GM23248 (cell line): ENCODE measurements at regions not wholly inside any gene's neighbourhood (a gene's known extent, or its start where the extent isn't known, plus 50 kb on each side); places are given as distances from the start of the nearest gene placed in this dataset.

Experiments
- DNase-seq: peaks from one replicate; pipeline ENCODE4 v3.0.0-alpha.2; 2015
- H2AFZ ChIP-seq: fragments of 200-600 bp; sonication (generic); 2 replicates; pipeline ENCODE4 v1.6.1; 2016; ENCODE audit warnings: antibody characterized with exemption
- H3F3A ChIP-seq: fragments of 200-600 bp; sonication (generic); 2 replicates; pipeline ENCODE4 v1.6.1; 2016; ENCODE audit warnings: mild to moderate bottlenecking, antibody characterized with exemption, mixed run types; ENCODE audit not compliant: insufficient read depth
- H3K27ac ChIP-seq: fragments of 200-600 bp; sonication (generic); 2 replicates; pipeline ENCODE4 v1.5.1; 2016; ENCODE audit warnings: mild to moderate bottlenecking
- H3K27me3 ChIP-seq: fragments of 200-600 bp; sonication (generic); replicated peaks from 2 replicates; pipeline ENCODE4 v1.6.1; 2016; ENCODE audit warnings: mild to moderate bottlenecking; ENCODE audit not compliant: insufficient read depth
- H3K36me3 ChIP-seq: fragments of 200-600 bp; sonication (generic); 2 replicates; pipeline ENCODE4 v1.6.1; 2016; ENCODE audit warnings: low read depth, mild to moderate bottlenecking
- H3K4me1 ChIP-seq: fragments of 200-600 bp; sonication (generic); 2 replicates; pipeline ENCODE4 v1.6.1; 2016; ENCODE audit warnings: mild to moderate bottlenecking; ENCODE audit not compliant: insufficient read depth
- H3K4me2 ChIP-seq: fragments of 200-600 bp; sonication (generic); one replicate; pipeline ENCODE4 v1.6.1; 2016; ENCODE audit warnings: mild to moderate bottlenecking; ENCODE audit not compliant: unreplicated experiment
- H3K4me3 ChIP-seq: fragments of 200-600 bp; sonication (generic); 2 replicates; pipeline ENCODE4 v1.5.1; 2016; ENCODE audit warnings: mild to moderate bottlenecking
- H3K79me2 ChIP-seq: fragments of 200-600 bp; sonication (generic); 2 replicates; pipeline ENCODE4 v1.6.1; 2016; ENCODE audit warnings: mild to moderate bottlenecking; ENCODE audit not compliant: insufficient read depth
- H3K9ac ChIP-seq: fragments of 200-600 bp; sonication (generic); 2 replicates; pipeline ENCODE4 v1.6.1; 2016; ENCODE audit warnings: mild to moderate bottlenecking
- H3K9me2 ChIP-seq: fragments of 200-600 bp; sonication (generic); 2 replicates; pipeline ENCODE4 v1.6.1; 2016; ENCODE audit warnings: mixed run types, mild to moderate bottlenecking, moderate library complexity; ENCODE audit not compliant: insufficient read depth
- H3K9me3 ChIP-seq: fragments of 200-600 bp; sonication (generic); one replicate; pipeline ENCODE4 v1.6.1; 2017; ENCODE audit warnings: low read depth
- H4K20me1 ChIP-seq: fragments of 200-600 bp; sonication (generic); 2 replicates; pipeline ENCODE4 v1.6.0; 2016; ENCODE audit not compliant: insufficient read depth
- EZH2 ChIP-seq: fragments of 200-600 bp; sonication (generic); IDR thresholded peaks from 2 replicates; pipeline ENCODE4 v1.6.1; 2018; ENCODE audit warnings: antibody characterized with exemption, mild to moderate bottlenecking; ENCODE audit not compliant: insufficient read depth, poor library complexity, severe bottlenecking
- EZH2phosphoT487 ChIP-seq: fragments of 200-600 bp; sonication (generic); IDR thresholded peaks from 2 replicates; pipeline ENCODE4 v1.6.1; 2018; ENCODE audit warnings: antibody characterized with exemption, moderate library complexity, mild to moderate bottlenecking, low read depth; ENCODE audit not compliant: insufficient read depth
- whole genome bisulfite sequencing, 2 experiments: methylation state at CpG; one replicate each; pipeline ENCODE4 v1.1.6; 2015 to 2017; ENCODE audit warnings: low lambda C conversion rate in 2 of 2, low coverage in 1 of 2; ENCODE audit errors: missing lambda C conversion rate in 2 of 2; 5-methylcytosine and 5-hydroxymethylcytosine counted together
- in situ Hi-C: fragments of 300-500 bp; cut with MboI; formaldehyde crosslinking; loops from 2 replicates; pipeline ENCODE4 v1.15.0; 2020

DNA sequence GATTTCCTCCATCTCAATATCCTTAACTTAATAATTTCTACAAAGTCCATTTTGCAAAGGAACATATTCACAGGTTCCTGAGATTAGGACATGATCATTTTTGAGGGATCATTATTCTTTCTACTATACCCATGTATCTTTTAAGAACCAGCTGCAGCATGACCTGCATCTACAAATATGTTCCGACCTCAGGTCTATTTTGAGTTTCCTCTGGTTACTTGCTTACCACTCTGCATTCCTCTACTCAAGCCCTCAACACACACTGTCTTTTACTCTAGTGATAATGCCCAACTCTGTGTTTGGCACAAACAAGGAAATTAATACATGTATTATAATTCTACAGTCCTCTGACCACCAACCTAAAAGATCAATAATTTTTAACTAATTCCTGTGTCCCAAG is 386.1 kb downstream of the DNAH5 start:
- H3K4me3 ChIP-seq = no peak overlapping the region
- TF ChIP-seq EZH2 = no peak
- TF ChIP-seq EZH2phosphoT487 = no peak
- no peaks in the 10 kb centered on the region for H3K4me1 ChIP-seq
- no peaks in the 10 kb centered on the region for H3K9me3 ChIP-seq
- H3K9ac ChIP-seq = no peak overlapping the region
- H2AFZ ChIP-seq = no peak overlapping the region
- WGBS, 2 experiments = 61 to 76% methylated on average over 1 of the region's 1 CpG
- in situ Hi-C loops = no loop called here
- H3K27ac ChIP-seq = no peak overlapping the region
- H3K9me2 ChIP-seq = no peaks in the 10 kb centered on the region
- 0 out of 2 replicates have a peak, but pooled peaks cover 6% of the 10 kb centered on the region for H3F3A ChIP-seq
- no peaks in the 10 kb centered on the region for H3K36me3 ChIP-seq
- H3K79me2 ChIP-seq = no peaks in the 10 kb centered on the region
- H3K4me2 ChIP-seq = no peak overlapping the region
- DNase-seq = no peak
- H3K27me3 ChIP-seq = no peaks in the 10 kb centered on the region
- no peaks in the 10 kb centered on the region for H4K20me1 ChIP-seq

DNA sequence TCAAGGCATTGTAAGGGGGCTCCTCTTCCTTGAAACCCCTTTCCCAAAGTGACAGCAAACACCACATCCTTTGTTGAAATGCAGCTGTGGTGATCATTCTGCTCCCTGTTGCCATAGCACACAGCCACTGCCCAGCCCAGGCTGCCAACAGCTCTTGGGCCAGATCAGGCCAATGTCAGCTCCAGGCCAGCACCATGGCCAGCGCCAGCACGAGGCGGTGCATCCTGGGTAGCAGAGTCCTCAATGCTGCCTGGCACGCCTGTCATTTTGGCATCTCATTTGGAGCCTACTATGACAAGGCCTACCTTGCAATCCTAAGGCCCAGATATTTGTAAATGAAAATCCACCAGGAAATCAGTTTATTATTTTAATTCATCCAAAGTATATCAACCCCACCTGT is 390.6 kb downstream of the DNAH5 start:
- H3K4me1 ChIP-seq = no peaks in the 10 kb centered on the region
- no peak overlapping the region for H3K4me2 ChIP-seq
- in situ Hi-C loops = no loop called here
- no peak overlapping the region for H3K4me3 ChIP-seq
- H3F3A ChIP-seq = no peaks in the 10 kb centered on the region
- H3K79me2 ChIP-seq = no peaks in the 10 kb centered on the region
- TF ChIP-seq EZH2phosphoT487 = no peak
- no peak for TF ChIP-seq EZH2
- no peak overlapping the region for H3K27ac ChIP-seq
- H3K9ac ChIP-seq = no peak overlapping the region
- no peaks in the 10 kb centered on the region for H4K20me1 ChIP-seq
- no peak overlapping the region for H2AFZ ChIP-seq
- H3K36me3 ChIP-seq = no peaks in the 10 kb centered on the region
- no peaks in the 10 kb centered on the region for H3K9me3 ChIP-seq
- DNase-seq = peak; percentile 49
- H3K9me2 ChIP-seq = no peaks in the 10 kb centered on the region
- WGBS, 2 experiments = 2 to 6% methylated on average over 4 of the region's 4 CpGs
- peaks cover 9% of the 10 kb centered on the region for H3K27me3 ChIP-seq

DNA sequence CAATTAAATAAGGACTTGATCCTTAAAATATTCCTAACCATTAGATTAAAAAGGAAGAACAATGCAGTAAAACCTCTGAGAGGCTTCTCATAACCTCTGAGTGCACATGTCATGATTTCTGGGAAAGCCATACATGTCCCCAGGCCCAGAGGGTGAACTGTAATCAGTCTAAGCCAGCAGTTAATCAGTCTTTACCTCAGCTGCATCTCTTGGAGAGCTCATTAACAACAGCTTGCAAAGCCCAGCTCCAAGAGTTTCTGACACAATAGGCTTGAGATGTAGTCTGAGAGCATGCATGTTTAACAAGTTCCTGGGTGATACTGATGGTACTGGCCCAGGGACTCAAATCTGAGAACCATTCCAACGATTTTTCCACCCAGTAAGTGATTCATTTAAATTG is 392.1 kb downstream of the DNAH5 start:
- Histone ChIP-seq H4K20me1 (no peaks in the 10 kb centered on the region), H3K9ac (no peak overlapping the region), H3K4me3 (no peak overlapping the region), H3K9me2 (no peaks in the 10 kb centered on the region), H3K4me2 (no peak overlapping the region), H3F3A (no peaks in the 10 kb centered on the region), H3K27ac (no peak overlapping the region), H3K9me3 (no peaks in the 10 kb centered on the region), H3K27me3 (peaks cover 9% of the 10 kb centered on the region), H3K36me3 (no peaks in the 10 kb centered on the region), H2AFZ (no peak overlapping the region), H3K79me2 (no peaks in the 10 kb centered on the region), H3K4me1 (no peaks in the 10 kb centered on the region)
- TF ChIP-seq EZH2phosphoT487 = no peak
- no peak for TF ChIP-seq EZH2
- WGBS, 2 experiments = 0% methylated on average over 1 of the region's 1 CpG
- in situ Hi-C loops = no loop called here
- no peak for DNase-seq

DNA sequence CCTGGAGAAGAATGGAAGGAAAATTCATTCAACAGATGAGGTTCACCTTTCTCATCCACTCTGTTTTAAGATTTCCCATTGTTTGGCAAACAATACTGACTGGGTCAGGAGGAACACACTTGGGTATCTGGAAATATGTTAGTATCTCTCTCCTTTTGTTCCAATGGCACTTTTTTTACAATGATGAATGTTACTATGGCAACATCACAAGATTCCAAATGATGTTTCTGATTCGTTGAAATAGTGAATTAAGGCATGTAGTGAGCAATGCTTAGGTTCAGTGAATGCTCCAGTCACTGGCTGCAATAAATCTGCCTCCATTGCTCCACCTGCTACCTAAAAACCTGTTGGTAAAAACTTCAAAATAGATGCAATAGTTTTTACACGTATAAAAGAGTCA is 392.8 kb downstream of the DNAH5 start:
- DNase-seq = no peak
- no peak overlapping the region for H3K9ac ChIP-seq
- no peak overlapping the region for H3K4me3 ChIP-seq
- no peak overlapping the region for H3K27ac ChIP-seq
- in situ Hi-C loops = no loop called here
- H3K4me2 ChIP-seq = no peak overlapping the region
- H3K4me1 ChIP-seq = no peaks in the 10 kb centered on the region
- peaks cover 9% of the 10 kb centered on the region for H3K27me3 ChIP-seq
- no peaks in the 10 kb centered on the region for H3K9me2 ChIP-seq
- no peaks in the 10 kb centered on the region for H4K20me1 ChIP-seq
- H3K9me3 ChIP-seq = no peaks in the 10 kb centered on the region
- no peaks in the 10 kb centered on the region for H3K79me2 ChIP-seq
- no peaks in the 10 kb centered on the region for H3K36me3 ChIP-seq
- no peak for TF ChIP-seq EZH2phosphoT487
- TF ChIP-seq EZH2 = no peak
- H2AFZ ChIP-seq = no peak overlapping the region
- WGBS, 2 experiments = 2% methylated on average over 2 of the region's 2 CpGs
- H3F3A ChIP-seq = no peaks in the 10 kb centered on the region

DNA sequence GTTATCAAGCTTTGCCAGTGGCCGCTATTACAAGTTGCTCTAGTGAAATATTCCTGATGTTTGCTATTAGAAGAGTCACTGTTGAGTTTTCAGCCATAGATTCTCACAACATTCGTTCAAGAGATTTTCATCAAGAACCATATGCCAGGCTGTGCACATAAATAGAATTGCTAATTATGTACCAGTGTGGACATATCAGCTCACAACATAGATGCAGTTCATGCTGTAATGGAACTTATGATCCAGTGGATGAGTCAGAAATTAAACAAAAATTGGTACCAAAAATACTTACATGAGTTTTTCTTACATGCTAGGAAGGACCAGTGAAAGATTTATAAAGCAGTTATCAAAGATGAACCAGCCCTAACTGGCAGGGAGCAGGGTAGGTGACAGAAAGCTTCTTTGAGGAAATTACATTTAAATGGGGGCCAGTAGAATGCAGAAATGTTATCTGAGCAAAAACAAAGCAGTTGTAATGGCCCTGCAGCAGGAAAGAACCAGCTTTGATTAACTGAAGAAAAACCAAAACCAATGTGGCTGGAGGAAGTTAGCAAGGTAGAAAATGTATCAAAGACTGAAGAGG is 404.2 kb downstream of the DNAH5 start:
- in situ Hi-C loops = no loop called here
- DNase-seq = no peak
- Histone ChIP-seq H3K9me2 (no peaks in the 10 kb centered on the region), H3K9ac (no peak overlapping the region), H3K27me3 (0 out of 2 replicates have a peak, but pooled peaks cover 11% of the 10 kb centered on the region), H3K4me3 (no peak overlapping the region), H3K36me3 (no peaks in the 10 kb centered on the region), H3K79me2 (no peaks in the 10 kb centered on the region), H4K20me1 (no peaks in the 10 kb centered on the region), H3K4me2 (no peak overlapping the region), H3K27ac (no peak overlapping the region), H3K9me3 (no peaks in the 10 kb centered on the region), H2AFZ (no peak overlapping the region), H3F3A (no peaks in the 10 kb centered on the region), H3K4me1 (no peaks in the 10 kb centered on the region)
- TF ChIP-seq EZH2 (no peak), EZH2phosphoT487 (no peak)
- WGBS, 2 experiments = 23 to 26% methylated on average over 2 of the region's 2 CpGs
